Upper lobe of left lung (tissue), 4 donors: ENCODE measurements at regions not wholly inside any gene's neighbourhood (a gene's known extent, or its start where the extent isn't known, plus 50 kb on each side); places are given as distances from the start of the nearest gene placed in this dataset.

Experiments used
- POLR2A ChIP-seq, 4 donors: fragments of 450-650 bp; IDR thresholded peaks; one replicate each; pipeline ENCODE4 v1.5.1; 2016 to 2017; ENCODE audit warnings: antibody characterized with exemption in 4 of 4, mild to moderate bottlenecking in 2 of 4
- POLR2AphosphoS5 ChIP-seq, 2 donors: sonication (generic); formaldehyde crosslinking; IDR thresholded peaks; one replicate each; pipeline ENCODE4 v1.5.1; 2017; ENCODE audit warnings: antibody characterized with exemption in 2 of 2
- TF ChIP-seq, protein P1 (sequence below), 6 experiments: fragments of 450-650 bp in 4 of 6; fragments of 200-600 bp in 2 of 6; sonication (generic) in 2 of 6; IDR thresholded peaks; one replicate each; pipeline ENCODE4 v1.5.1; 2016 to 2019; ENCODE audit warnings: antibody characterized with exemption in 6 of 6

GRCh38 chr2:172333235-172333977, 94.0 kb upstream of the ITGA6 start:
- TF ChIP-seq, protein P1, sequence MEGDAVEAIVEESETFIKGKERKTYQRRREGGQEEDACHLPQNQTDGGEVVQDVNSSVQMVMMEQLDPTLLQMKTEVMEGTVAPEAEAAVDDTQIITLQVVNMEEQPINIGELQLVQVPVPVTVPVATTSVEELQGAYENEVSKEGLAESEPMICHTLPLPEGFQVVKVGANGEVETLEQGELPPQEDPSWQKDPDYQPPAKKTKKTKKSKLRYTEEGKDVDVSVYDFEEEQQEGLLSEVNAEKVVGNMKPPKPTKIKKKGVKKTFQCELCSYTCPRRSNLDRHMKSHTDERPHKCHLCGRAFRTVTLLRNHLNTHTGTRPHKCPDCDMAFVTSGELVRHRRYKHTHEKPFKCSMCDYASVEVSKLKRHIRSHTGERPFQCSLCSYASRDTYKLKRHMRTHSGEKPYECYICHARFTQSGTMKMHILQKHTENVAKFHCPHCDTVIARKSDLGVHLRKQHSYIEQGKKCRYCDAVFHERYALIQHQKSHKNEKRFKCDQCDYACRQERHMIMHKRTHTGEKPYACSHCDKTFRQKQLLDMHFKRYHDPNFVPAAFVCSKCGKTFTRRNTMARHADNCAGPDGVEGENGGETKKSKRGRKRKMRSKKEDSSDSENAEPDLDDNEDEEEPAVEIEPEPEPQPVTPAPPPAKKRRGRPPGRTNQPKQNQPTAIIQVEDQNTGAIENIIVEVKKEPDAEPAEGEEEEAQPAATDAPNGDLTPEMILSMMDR (IDR thresholded peaks at IDR 0.05): no peak
- TF ChIP-seq POLR2AphosphoS5 (IDR thresholded peaks at IDR 0.05) (no peak), POLR2A (IDR thresholded peaks at IDR 0.05) (no peak)
